GM18868 (cell line): ENCODE measurements at regions not wholly inside any gene's neighbourhood (a gene's known extent, or its start where the extent isn't known, plus 50 kb on each side); places are given as distances from the start of the nearest gene placed in this dataset.

Source experiments
- ATAC-seq: cut with Tn5 transposase; IDR thresholded peaks from one replicate; pipeline ENCODE4 v1.9.1; 2021; ENCODE audit warnings: mild to moderate bottlenecking, moderate library complexity; ENCODE audit not compliant: unreplicated experiment

DNA sequence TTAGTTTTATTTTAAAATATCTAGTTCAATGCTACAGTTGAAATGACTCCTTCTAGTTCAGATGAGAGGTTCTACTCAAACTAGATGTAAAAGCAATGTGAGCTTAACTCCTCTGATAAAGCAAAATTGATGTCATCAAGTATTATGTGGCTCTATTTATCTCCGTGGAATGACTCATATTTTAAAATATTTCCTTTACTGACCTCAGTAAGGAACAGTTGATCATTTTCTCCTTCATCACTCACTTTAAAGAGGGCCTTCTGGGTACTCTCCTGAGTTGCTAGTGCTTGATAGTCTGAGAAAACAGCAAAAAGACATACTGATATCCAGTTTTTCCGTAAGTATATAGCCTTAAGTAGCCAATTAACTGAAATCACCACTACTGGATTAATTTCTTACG, 1099.3 kb downstream of the ROBO2 start:
- no peak for ATAC-seq

GRCh38 chr3:78140274-78140673, 1100.4 kb downstream of the ROBO2 start:
- no peak for ATAC-seq

- no peak for ATAC-seq
Measured at GRCh38 chr3:78140866-78141265, 1101.0 kb downstream of the ROBO2 start.

GRCh38 chr3:78141269-78141668, 1101.4 kb downstream of the ROBO2 start:
- ATAC-seq, result no peak

DNA sequence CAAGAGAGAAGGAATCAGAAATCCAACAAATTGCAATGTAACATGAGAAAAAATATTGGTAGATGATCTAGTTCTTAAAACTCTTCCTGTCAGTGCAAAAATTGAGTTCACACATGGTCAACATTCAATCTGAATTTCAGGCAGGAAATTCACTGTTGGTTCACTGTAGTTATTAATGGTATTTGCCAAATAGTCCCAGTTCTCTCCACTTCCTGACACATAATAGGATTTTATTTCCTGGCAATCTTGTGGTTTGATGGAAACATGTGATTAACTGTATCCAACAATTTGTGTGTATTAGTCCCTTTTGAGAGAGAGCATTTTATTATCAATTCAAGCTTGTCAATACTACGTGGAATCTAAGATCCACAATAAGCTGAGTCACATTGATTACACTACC, 1103.1 kb downstream of the ROBO2 start:
- no peak for ATAC-seq

DNA sequence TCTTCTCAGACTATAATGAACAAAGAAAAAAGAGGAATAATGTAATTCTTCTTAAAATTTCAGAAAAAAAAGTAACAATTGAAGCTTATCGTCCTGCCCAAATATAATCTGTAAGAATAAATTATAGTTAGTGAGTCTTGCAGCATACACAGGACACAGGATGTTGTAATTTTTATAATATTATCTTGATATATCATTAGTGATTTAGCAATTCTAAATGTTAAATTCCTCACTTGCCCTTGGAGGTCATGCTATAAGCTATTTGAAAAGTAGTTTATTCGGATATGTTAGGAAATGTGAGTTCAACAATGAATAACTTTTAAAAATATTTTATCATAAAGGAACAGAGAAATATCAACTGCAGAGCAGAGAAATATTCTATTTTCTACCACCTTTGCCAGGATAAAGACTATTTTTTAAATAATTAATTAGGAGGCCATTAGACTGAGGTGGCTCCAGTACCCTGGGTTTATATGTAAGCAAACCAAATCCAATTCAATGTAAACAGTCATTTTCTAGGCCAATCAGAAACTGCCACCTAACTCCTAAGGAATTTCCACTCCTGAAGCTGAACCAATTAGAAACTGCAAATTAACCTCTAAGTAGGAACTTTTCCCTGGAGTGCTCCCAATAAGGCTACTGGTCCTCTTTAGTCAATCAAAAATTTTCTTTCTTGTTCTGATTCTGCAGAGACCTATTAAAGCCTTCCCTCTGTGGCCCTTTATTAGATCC, 1109.3 kb downstream of the ROBO2 start:
- ATAC-seq, result no peak

DNA sequence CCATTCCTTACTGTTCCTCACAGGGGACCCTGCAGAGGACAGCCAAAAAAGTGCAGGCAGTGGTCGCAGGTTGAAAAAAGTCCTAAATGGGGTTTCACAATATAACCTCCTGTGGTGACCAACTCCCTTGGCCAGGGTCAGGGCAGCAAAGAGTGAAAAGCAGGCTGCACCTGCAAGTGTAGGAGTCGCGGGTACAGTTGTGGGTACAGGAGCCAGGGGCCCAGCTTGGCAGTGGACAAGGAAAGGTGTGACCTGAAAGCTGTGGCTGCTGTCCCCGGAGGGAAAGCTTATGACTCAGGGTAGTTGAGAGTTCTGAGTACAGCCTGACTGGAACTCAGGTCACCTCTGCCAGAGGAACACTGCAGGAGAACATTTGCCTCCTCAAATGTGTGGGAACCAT, 1114.1 kb downstream of the ROBO2 start:
- no peak for ATAC-seq

DNA sequence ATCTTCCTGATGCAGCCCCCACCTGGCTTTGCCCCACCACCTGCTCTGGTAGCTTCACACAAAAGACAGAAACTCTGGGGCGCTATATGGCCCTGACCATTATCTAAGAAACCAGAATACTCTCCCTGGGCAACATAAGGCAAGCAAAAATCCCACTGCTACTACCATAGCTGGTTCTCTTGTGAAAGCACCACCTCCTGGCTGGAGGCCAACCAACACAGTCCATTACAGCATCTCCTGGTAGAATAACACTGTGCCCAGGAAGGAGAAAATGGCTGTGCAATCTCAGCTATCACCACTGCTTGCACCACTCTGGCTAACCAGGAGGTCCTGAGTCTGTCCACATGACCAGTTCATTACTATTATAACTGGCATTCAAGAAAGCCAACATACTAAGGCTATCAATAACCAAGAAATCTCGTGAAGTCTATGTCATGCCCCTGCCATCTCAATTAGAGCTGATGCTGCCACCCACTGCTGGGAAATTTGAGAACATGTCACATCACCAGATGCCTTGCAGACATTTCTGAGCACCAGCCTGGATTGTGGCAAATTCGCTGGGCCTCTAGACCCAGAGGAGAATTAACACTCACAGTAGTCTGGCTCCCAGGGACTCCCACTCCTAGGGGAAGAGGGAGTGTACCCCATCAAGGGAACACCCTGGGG, 1114.8 kb downstream of the ROBO2 start:
- ATAC-seq, result no peak

DNA sequence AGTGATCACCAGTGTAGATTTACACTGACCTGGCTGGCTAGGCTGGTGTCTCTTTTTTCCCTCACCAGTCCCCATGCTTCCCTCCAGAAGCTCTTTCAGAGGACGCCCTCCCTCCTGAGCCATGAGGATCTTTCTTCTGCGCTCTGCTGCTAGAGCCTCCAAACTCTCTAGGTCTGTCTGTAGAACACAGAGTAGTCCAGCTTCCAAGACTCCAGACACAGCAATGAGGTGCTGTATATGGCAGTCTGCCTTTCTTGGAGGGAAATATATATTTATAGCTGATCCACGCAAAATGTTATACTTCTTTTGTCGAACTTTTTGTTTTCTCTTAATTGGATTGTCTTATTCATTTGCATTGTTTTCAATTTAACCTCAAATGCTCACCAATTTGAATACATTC, 1121.8 kb downstream of the ROBO2 start:
- no peak for ATAC-seq

DNA sequence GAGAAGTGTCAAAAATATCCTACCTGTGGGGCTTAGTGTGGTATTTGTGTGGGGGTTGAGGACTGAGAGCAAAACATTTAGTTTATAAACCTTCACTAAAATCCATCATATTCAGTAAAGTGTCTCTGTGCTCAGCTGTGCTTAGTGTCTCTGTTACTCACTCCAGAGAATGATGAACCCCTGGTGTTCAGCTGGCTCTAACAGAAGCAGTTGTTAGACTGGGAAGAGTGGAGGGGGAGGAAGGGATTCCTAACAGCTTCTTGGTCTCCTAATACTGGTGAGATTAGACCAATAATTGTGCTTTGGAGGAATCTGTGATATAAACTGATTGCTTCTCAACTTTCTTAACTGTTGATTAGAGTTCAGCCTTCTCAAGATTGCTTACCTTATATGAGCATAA, 1123.5 kb downstream of the ROBO2 start:
- no peak for ATAC-seq

GRCh38 chr3:78165876-78166275, 1126.0 kb downstream of the ROBO2 start:
- ATAC-seq, result no peak

DNA sequence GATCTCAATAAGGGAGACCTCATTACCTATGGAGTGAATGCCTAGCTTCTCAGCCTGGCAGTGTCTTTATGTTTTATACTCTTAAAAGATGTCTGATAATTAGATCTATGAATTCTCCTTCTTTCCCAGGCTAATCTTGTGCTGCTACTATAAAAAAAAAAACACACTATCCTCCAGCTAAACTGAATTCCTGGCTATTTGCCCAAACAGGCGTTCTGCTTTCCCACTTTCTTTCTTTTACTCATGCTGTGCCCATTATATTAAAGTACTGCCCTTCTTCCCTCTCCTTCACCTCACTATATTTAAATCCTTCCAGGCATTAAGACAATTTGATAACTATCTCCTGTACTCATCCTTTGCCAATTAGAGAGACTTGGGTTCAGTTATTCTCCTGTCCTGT, 1134.9 kb downstream of the ROBO2 start:
- ATAC-seq, result no peak

GRCh38 chr3:78176869-78177268, 1137.0 kb downstream of the ROBO2 start:
- no peak for ATAC-seq

- ATAC-seq, result no peak
Measured at GRCh38 chr3:78177780-78178179, 1137.9 kb downstream of the ROBO2 start.

- no peak for ATAC-seq
Measured at GRCh38 chr3:78178209-78178608, 1138.3 kb downstream of the ROBO2 start.

- no peak for ATAC-seq
Measured at GRCh38 chr3:78178740-78179363, 1139.0 kb downstream of the ROBO2 start.

- no peak for ATAC-seq
Measured at GRCh38 chr3:78183906-78184599, 1144.2 kb downstream of the ROBO2 start.

DNA sequence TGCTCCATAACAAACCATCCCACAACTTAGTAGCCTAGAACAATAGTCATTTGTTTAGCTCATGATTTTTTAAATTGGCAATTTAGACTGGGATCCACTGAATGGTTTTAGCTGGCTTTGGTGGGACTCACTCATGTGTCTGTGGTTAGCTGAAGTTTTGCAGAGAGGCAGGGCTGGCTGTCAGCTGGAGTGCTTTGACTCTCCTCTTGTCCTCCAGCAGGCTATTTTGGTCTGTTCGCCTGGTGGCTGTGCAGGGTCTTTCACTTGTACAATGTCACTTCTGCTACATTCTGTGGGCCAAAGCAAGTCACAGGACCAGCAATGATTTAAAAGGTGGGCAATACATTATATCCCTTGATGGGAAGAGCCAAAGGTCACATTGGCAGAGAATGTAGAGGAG, 1146.5 kb downstream of the ROBO2 start:
- no peak for ATAC-seq

DNA sequence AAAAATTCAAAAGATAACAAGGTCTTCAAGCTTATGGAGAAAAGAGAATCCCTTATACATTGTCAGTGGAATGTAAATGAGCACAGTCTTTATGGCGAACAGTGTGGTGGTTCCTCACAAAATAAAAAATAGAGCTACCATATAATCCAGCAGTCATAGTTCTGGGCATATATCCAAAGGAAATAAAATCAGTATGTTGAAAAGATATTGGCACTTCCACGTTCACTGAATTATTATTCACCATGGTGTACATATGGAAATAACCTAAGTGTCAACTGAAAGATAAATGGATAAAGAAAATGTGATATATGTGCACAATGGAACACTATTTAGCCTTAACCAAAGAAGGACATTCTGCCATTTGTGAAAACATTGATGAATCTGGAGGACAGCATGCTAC, 1161.2 kb downstream of the ROBO2 start:
- ATAC-seq, result no peak

DNA sequence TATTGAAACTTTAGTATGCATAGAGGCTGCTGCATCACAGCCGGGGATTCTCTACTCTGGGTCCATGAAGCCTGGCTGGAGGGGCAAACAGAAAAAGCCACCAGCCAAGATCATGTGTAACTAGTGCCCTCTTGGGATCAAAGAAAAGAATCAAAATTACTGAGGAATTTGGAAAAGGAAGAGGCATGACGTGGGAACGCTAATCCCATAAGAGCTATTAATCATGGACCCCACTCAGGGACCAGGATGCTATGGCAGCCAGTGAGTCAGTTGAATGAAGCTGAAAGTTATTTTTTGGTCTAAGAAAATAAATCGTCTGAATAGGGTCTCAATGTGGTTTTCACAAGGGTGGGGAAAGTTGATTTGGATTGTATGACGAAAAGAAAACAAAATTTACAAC, 1165.1 kb downstream of the ROBO2 start:
- no peak for ATAC-seq

DNA sequence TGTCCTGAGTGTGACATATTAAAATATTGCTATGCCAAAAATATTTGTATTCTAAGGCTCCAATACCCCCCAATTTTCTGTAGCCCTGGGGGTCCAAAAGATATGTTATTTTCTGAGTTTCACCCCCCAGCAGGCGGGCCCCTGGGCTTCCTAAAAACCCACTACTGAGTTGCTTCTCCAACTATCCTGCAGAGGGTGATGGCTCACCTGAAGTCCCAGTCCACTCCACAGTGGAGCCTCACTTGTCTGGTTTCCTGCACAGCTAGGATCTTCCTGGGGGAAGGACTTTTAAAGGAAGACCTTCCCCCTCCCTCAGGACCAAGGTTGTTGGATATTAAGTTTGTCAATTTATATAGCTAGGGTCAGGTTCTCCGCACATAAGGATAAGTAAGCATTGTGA, 1181.4 kb downstream of the ROBO2 start:
- no peak for ATAC-seq

DNA sequence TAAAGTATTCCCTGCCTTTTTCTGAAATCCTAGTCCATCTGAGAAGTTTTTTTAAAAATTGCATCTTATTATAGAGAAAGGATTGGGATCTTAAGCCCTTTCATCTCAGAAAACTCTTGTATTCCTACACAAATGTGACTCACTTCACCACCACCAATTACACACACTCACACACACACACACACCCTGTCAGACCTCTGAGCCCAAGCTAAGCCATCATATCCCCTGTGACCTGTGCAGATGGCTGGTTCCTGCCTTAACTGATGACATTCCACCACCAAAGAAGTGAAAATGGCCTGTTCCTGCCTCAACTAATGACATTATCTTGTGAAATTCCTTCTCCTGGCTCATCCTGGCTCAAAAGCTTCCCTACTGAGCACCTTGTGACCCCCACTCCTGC, 1181.9 kb downstream of the ROBO2 start:
- ATAC-seq, result no peak
